ENCODE measurements at regions not wholly inside any gene's neighbourhood (a gene's known extent, or its start where the extent isn't known, plus 50 kb on each side); places are given as distances from the start of the nearest gene placed in this dataset.

DNA sequence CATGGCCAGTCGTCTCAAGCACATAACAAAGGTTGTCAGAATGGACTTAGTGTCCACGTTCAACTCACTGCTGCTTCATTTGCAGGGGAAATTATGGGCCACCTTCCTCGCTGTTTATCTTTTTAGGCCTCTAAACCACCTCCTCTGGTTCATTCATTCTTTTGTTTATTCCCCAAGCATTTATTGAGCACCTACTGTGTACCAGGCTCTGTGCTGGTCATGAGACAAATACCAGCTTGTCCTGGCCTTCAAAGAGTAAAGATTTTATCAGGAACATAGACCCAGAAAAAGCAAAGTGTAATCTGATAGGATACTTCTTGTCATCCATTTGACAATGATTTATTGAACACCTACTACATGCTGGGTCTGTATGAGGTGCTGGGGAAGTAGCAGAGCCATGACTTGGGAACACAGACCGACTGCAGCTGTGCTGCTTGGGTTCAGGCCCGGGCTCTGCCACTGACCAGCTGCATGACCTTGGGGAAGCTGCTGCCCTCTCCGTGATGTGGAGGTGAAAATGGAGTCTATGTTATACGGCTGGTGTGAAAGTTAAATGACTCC lies 63.4 kb upstream of the SLC6A6 start:
- no peak for TF ChIP-seq Cebpa-rat (IDR thresholded peaks at IDR 0.05)
- Histone ChIP-seq H3K4me2 (no peak overlapping the region), H3K9ac (no peak overlapping the region), H3K36me3 (no peaks in the 10 kb centered on the region), H3K4me3 (no peak overlapping the region), H3K9me3 (replicated peaks in 1 of 11) (no peaks in the 10 kb centered on the region), H3K27me3 (no peaks in the 10 kb centered on the region), H3K4me1 (peaks cover 0 to 20% (median 18%) of the 10 kb centered on the region in 10 experiments; a peak in 18 of 20 replicates), H3K27ac (no peak overlapping the region), H4K20me1 (no peaks in the 10 kb centered on the region)

DNA sequence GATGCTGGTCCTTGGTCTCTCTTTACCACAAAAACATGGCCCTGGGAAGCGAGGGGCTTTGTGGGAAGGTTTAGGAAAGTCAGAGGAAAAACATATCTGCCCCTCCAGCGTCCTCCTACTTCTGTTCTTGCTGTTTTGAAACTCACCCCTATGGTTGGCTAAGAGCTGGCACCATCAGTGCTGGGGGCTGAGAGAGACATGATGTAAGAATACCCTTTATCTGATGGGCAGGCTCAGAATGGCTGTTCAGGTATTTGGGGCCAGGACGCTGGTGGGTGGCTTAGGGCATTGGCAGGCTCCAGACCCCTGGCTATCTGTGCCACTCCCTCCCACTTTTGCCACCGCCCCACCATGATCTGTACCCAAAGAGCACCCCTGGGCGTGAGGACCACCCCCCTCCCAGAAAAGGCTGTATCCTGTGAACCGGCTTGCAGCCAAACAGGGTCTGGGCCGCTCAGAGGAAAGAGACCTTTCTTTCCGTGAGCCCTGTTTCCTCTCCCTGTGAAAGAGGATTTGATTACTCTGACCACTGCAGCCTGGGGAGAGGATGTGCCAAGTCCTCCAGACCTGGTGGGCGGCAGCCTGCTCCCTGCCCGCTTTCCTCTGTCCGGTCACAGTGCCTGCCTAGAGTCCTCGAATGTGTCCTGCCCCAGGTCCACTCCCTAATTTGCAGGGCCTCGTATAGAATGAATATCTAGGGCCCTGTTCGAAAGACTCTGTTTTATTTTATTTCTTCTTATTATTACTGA lies 61.3 kb upstream of the SLC6A6 start:
- no peak overlapping the region for H3K9ac ChIP-seq
- H3K4me3 ChIP-seq: no peak overlapping the region
- H3K4me2 ChIP-seq: no peak overlapping the region
- H4K20me1 ChIP-seq: no peaks in the 10 kb centered on the region
- no peaks in the 10 kb centered on the region for H3K36me3 ChIP-seq
- H3K27ac ChIP-seq: no peak overlapping the region
- H3K4me1 ChIP-seq: peaks cover 0 to 13% (median 11%) of the 10 kb centered on the region in 10 experiments; a peak in 18 of 20 replicates
- no peak for TF ChIP-seq Cebpa-rat (IDR thresholded peaks at IDR 0.05)
- H3K27me3 ChIP-seq: no peaks in the 10 kb centered on the region
- H3K9me3 ChIP-seq (replicated peaks in 1 of 11): no peaks in the 10 kb centered on the region

DNA sequence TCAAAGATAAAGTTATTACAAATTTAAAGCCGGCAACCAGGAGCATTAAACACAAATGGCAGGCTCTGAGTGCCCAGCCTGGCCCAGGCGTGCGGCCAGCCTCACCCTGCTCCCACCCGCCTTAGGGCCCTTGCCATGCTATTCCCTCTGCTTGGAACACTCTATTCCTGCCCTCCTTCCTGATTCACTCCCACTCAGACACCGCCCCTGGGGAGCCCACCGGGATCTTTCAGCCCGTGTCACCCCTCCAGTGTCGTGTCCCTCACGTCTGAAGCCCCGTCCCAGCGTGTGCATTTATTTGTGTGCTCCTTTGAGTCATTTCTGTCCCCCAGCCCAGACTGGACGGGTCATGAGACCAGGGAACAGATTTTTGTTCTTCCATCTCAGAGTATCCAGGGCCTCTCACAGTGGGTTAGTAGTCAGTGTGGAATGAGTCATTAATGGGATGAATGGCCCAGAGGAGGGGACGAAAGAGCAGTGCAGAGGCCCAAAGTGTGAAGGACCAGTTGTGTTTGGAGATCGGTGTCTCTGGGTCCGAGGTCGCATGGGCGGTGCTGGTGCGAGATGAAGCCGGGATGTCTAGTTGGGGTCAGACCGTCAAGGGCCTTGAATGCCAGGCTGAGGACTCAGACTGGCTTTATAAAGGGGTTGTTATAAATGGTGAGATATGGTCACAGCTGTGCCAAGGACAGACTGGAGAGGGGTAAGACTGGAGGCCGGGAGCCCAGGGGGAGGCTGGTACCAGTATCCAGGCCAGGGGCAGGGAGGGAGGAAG lies 58.9 kb upstream of the SLC6A6 start:
- H3K4me2 ChIP-seq: no peak overlapping the region
- H4K20me1 ChIP-seq: no peaks in the 10 kb centered on the region; a peak in 1 of 22 replicates
- no peak overlapping the region for H3K9ac ChIP-seq
- no peak for TF ChIP-seq Cebpa-rat (IDR thresholded peaks at IDR 0.05)
- H3K4me3 ChIP-seq: no peak overlapping the region
- no peaks in the 10 kb centered on the region for H3K27me3 ChIP-seq
- H3K36me3 ChIP-seq: no peaks in the 10 kb centered on the region
- no peak overlapping the region for H3K27ac ChIP-seq
- no peaks in the 10 kb centered on the region for H3K4me1 ChIP-seq
- no peaks in the 10 kb centered on the region for H3K9me3 ChIP-seq (replicated peaks in 1 of 11)

DNA sequence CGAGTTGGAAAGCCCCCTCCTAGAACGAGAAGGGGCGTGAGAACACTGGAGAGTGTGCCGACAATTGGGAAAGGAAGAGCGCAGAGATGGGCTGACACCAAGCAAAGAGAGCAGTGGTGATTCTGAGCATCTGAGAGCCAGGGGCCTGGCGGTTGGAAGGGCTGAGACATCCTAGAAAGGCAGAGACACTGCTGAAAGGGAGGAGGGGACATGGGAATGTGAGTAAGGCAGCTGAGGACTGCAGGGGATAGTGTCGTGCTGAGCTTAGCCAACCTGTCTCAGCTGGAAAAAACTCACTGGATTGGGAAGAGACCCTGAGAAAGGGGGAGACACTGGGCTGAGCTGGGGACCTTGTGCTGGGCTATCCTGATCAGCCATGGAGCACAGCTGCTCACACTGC lies 58.1 kb upstream of the SLC6A6 start:
- H3K27me3 ChIP-seq: no peaks in the 10 kb centered on the region
- H3K27ac ChIP-seq: no peak overlapping the region
- no peaks in the 10 kb centered on the region for H3K4me1 ChIP-seq
- no peak overlapping the region for H3K4me3 ChIP-seq
- H3K9ac ChIP-seq: no peak overlapping the region
- no peaks in the 10 kb centered on the region; a peak in 2 of 22 replicates for H4K20me1 ChIP-seq
- H3K4me2 ChIP-seq: no peak overlapping the region
- TF ChIP-seq Cebpa-rat (IDR thresholded peaks at IDR 0.05): no peak
- no peaks in the 10 kb centered on the region for H3K36me3 ChIP-seq
- H3K9me3 ChIP-seq (replicated peaks in 1 of 11): no peaks in the 10 kb centered on the region

DNA sequence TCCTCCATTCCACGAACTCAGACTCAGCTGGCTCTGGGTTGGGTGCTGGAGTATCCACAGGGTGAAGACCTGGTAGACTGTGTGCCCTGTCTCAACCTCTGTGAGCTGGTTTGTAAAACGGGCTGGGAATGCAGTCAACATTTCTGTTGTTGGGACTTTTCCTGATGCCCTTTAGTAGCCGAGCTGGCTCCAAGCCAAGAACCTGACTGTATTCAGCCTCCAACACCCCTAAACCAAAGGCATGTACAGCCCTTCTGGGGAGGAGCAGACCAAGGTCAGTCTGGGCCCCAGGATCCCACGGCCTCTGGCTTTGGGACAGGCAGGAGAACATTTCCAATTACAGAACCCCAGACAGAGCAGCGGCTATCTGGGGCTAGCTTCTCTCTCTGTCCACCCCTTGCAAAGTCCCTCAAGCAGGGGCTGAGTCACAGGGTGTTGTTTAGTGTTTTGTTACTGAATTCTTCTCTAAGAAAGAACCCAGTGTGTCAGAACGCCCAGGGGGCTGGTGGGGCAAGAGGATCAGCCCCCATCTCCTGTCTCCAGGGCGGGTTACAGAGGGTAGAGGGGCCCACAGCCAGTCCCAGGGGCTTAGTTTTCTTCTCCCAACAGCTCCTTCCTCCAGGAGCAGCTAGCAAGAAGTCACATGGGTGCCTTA lies 56.8 kb upstream of the SLC6A6 start:
- Histone ChIP-seq H3K4me3 (no peak overlapping the region), H3K36me3 (no peaks in the 10 kb centered on the region), H3K4me2 (no peak overlapping the region), H3K9ac (no peak overlapping the region), H4K20me1 (no peaks in the 10 kb centered on the region; a peak in 2 of 22 replicates), H3K9me3 (replicated peaks in 1 of 11) (no peaks in the 10 kb centered on the region), H3K4me1 (no peaks in the 10 kb centered on the region), H3K27ac (no peak overlapping the region), H3K27me3 (no peaks in the 10 kb centered on the region)
- no peak for TF ChIP-seq Cebpa-rat (IDR thresholded peaks at IDR 0.05)

DNA sequence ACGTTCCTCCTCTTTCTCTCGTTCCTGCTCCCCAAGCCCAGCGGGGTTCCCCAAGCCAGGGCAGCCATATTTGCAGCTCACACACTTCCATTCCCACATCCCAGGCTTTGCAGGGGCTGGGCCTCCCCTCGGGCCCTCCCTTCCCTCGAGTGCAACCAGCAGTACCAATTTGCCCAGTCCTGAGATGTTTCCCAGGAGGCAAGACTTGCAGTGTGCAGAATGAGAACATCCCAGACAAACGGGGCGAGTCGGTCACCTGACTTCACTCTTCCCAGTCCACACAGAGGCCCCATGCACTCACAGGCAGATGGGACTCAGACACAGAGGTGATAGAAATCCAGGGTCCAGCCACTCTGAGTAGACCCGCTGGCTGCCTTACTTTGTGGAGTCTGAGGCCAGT lies 56.2 kb upstream of the SLC6A6 start:
- Histone ChIP-seq H3K4me2 (no peak overlapping the region), H3K9ac (no peak overlapping the region), H3K4me3 (no peak overlapping the region), H3K4me1 (no peaks in the 10 kb centered on the region), H3K36me3 (no peaks in the 10 kb centered on the region), H4K20me1 (no peaks in the 10 kb centered on the region; a peak in 2 of 22 replicates), H3K27me3 (no peaks in the 10 kb centered on the region), H3K27ac (no peak overlapping the region), H3K9me3 (replicated peaks in 1 of 11) (no peaks in the 10 kb centered on the region)
- no peak for TF ChIP-seq Cebpa-rat (IDR thresholded peaks at IDR 0.05)

DNA sequence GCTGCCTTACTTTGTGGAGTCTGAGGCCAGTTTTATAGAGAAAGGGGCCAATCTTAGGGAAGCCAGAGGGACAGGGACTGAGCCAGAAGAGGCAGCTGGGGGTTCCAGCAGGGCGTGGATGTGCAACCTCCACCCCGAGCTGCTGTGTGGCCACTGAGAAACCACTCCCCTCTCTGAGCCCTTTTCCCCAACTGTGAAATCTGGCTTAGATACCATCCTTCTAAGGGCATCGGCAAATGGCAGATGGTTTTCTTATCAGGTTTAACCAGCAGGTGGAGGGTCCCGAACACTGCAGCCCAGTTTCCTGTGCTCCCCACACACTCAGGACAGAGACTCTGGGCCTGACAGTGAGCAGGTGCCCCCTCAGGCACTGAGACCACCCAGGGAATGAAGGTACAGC lies 55.8 kb upstream of the SLC6A6 start:
- H3K9me3 ChIP-seq (replicated peaks in 1 of 11): no peaks in the 10 kb centered on the region
- H3K27me3 ChIP-seq: no peaks in the 10 kb centered on the region
- H4K20me1 ChIP-seq: no peaks in the 10 kb centered on the region; a peak in 2 of 22 replicates
- peaks cover 0 to under 1% (median 0%) of the 10 kb centered on the region in 10 experiments; a peak in 1 of 20 replicates for H3K4me1 ChIP-seq
- H3K4me2 ChIP-seq: no peak overlapping the region
- H3K27ac ChIP-seq: no peak overlapping the region
- H3K36me3 ChIP-seq: no peaks in the 10 kb centered on the region
- no peak for TF ChIP-seq Cebpa-rat (IDR thresholded peaks at IDR 0.05)
- no peak overlapping the region for H3K9ac ChIP-seq
- H3K4me3 ChIP-seq: no peak overlapping the region

DNA sequence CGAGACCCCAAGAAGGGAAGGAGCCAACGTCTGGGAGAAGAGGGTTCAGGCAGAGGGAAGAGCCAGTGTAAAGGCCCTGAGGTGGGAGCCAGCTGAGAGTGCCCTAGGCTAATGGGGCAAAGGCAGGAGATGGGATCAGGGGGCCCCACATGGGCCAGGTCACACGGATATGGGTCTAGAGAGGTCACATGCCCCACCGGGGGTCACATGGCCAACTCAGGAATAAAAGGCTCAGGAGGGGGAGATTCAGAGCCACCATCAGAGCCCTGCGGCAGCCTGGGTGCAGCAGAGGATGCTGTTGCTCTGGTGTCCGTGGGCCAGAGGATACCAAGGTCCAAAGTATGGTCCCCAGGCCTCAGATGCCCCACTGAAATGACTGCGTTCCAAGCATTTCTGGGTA lies 55.3 kb upstream of the SLC6A6 start:
- no peaks in the 10 kb centered on the region for H3K27me3 ChIP-seq
- H3K36me3 ChIP-seq: no peaks in the 10 kb centered on the region
- peaks cover 0 to 6% (median 0%) of the 10 kb centered on the region in 10 experiments; a peak in 5 of 20 replicates for H3K4me1 ChIP-seq
- H3K4me3 ChIP-seq: no peak overlapping the region
- no peak for TF ChIP-seq Cebpa-rat (IDR thresholded peaks at IDR 0.05)
- H3K27ac ChIP-seq: no peak overlapping the region
- H3K9ac ChIP-seq: no peak overlapping the region
- H3K4me2 ChIP-seq: no peak overlapping the region
- no peaks in the 10 kb centered on the region; a peak in 2 of 22 replicates for H4K20me1 ChIP-seq
- H3K9me3 ChIP-seq (replicated peaks in 1 of 11): peaks cover 0 to 3% (median 2%) of the 10 kb centered on the region in 11 experiments; a peak in 6 of 22 replicates

DNA sequence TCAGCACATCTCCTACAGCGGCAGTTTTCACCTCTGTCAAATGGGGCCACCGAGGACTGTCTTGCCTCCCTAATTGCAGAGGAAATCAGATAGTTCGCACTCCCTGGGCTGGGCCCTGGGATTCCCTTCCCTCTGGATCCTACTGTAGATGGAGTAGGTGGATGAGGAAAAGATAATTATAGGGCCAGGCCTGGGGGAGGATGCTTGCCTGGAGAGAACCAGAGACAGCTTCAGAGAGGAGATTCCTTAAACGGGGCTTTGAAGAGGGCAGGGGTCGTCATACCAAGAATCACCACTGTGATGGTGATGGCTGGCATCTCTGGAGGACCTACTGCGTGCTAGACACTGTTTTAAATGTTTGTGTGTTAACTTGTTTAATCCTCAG lies 50.8 kb upstream of the SLC6A6 start:
- H3K4me3 ChIP-seq: no peak overlapping the region
- H3K4me1 ChIP-seq: peaks cover 0 to 12% (median 6%) of the 10 kb centered on the region in 10 experiments; a peak in 9 of 20 replicates
- no peaks in the 10 kb centered on the region for H3K27me3 ChIP-seq
- no peak overlapping the region for H3K27ac ChIP-seq
- H4K20me1 ChIP-seq: no peaks in the 10 kb centered on the region; a peak in 2 of 22 replicates
- no peak for TF ChIP-seq Cebpa-rat (IDR thresholded peaks at IDR 0.05)
- no peaks in the 10 kb centered on the region for H3K36me3 ChIP-seq
- peak overlapping the region in 3 of 11 experiments; percentile 19 to 37 (median 29); a peak in 2 of 22 replicates for H3K4me2 ChIP-seq
- H3K9me3 ChIP-seq (replicated peaks in 1 of 11): peaks cover 0 to 7% (median 4%) of the 10 kb centered on the region in 11 experiments; a peak in 6 of 22 replicates
- H3K9ac ChIP-seq: no peak overlapping the region
